ENCODE measurements at regions not wholly inside any gene's neighbourhood (a gene's known extent, or its start where the extent isn't known, plus 50 kb on each side); places are given as distances from the start of the nearest gene placed in this dataset.
A peak's percentile ranks its signal among the peaks of the same experiment; 100 is the strongest.

GRCh38 chr1:221309723-221310122 lies 430.5 kb downstream of the HLX start:
- DNase-seq = no peak

- no peak for DNase-seq
Observed at GRCh38 chr1:221310180-221310579, 430.9 kb downstream of the HLX start.

- DNase-seq = no peak
Observed at GRCh38 chr1:221315330-221315729, 426.6 kb downstream of the DUSP10 start.

- no peak for DNase-seq
Observed at GRCh38 chr1:221316491-221317056, 425.3 kb downstream of the DUSP10 start.

GRCh38 chr1:221317537-221317936 lies 424.4 kb downstream of the DUSP10 start:
- DNase-seq = no peak

GRCh38 chr1:221327954-221328353 lies 413.9 kb downstream of the DUSP10 start:
- no peak for DNase-seq

- no peak for DNase-seq
Observed at GRCh38 chr1:221328371-221328770, 413.5 kb downstream of the DUSP10 start.

GRCh38 chr1:221331273-221332183 lies 410.4 kb downstream of the DUSP10 start:
- DNase-seq = no peak

- peak; percentile 18 to 41 (median 39) for DNase-seq
Observed at GRCh38 chr1:221334062-221334461, 407.8 kb downstream of the DUSP10 start.

GRCh38 chr1:221335161-221336101 lies 406.5 kb downstream of the DUSP10 start:
- DNase-seq = peak; percentile 23 to 39 (median 24)

- DNase-seq = no peak
Observed at GRCh38 chr1:221336126-221336525, 405.8 kb downstream of the DUSP10 start.

- no peak for DNase-seq
Observed at GRCh38 chr1:221337106-221337505, 404.8 kb downstream of the DUSP10 start.

- DNase-seq = no peak
Observed at GRCh38 chr1:221343136-221343535, 398.8 kb downstream of the DUSP10 start.

- DNase-seq = no peak
Observed at GRCh38 chr1:221343607-221344006, 398.3 kb downstream of the DUSP10 start.

GRCh38 chr1:221344693-221345092 lies 397.2 kb downstream of the DUSP10 start:
- no peak for DNase-seq

GRCh38 chr1:221347706-221348105 lies 394.2 kb downstream of the DUSP10 start:
- no peak for DNase-seq

- no peak for DNase-seq
Observed at GRCh38 chr1:221350091-221350490, 391.8 kb downstream of the DUSP10 start.

- DNase-seq = no peak
Observed at GRCh38 chr1:221356693-221357092, 385.2 kb downstream of the DUSP10 start.

GRCh38 chr1:221363039-221363438 lies 378.9 kb downstream of the DUSP10 start:
- peak; percentile 24 to 64 (median 34) for DNase-seq

- DNase-seq = no peak
Observed at GRCh38 chr1:221366495-221367110, 375.3 kb downstream of the DUSP10 start.

- no peak for DNase-seq
Observed at GRCh38 chr1:221371705-221372104, 370.2 kb downstream of the DUSP10 start.

GRCh38 chr1:221373795-221374194 lies 368.1 kb downstream of the DUSP10 start:
- no peak for DNase-seq

- no peak for DNase-seq
Observed at GRCh38 chr1:221376286-221376685, 365.6 kb downstream of the DUSP10 start.

All from suppressor macrophage treated with lipopolysaccharide for 1 hour (primary cell).